ENCODE measurements at regions not wholly inside any gene's neighbourhood (a gene's known extent, or its start where the extent isn't known, plus 50 kb on each side); places are given as distances from the start of the nearest gene placed in this dataset.

DNA sequence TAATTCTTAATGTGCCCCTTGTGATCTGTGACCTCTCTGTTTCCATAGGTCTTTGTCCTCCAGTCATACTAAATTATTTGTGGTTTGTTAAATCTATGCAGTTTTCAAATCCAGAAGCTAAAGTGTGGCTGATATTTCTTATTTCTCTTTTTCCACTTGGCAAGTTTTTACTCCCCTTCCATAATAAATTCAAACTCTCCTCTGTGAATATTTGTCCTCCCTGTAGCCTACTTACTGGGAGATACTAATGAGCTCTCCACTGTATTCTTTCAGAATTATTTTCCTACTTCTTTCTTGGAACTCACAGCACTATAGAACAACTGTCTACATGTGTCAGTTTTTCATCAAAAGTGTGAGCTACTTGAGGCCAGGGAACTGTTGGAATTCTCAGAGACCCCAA, 430.8 kb upstream of the PTBP2 start:
- Histone ChIP-seq H3K4me3 (no peak overlapping the region), H3K36me3 (ENCODE audit: low read depth) (no peaks in the 10 kb centered on the region), H3K9me3 (peaks cover 21% of the 10 kb centered on the region), H3K4me1 (ENCODE audit: low read depth) (no peaks in the 10 kb centered on the region)
- ATAC-seq (no peak), DNase-seq (no peak)
- intact Hi-C loops (cut with DNase I, micrococcal nuclease) = no loop called here
- TF ChIP-seq, protein P1, sequence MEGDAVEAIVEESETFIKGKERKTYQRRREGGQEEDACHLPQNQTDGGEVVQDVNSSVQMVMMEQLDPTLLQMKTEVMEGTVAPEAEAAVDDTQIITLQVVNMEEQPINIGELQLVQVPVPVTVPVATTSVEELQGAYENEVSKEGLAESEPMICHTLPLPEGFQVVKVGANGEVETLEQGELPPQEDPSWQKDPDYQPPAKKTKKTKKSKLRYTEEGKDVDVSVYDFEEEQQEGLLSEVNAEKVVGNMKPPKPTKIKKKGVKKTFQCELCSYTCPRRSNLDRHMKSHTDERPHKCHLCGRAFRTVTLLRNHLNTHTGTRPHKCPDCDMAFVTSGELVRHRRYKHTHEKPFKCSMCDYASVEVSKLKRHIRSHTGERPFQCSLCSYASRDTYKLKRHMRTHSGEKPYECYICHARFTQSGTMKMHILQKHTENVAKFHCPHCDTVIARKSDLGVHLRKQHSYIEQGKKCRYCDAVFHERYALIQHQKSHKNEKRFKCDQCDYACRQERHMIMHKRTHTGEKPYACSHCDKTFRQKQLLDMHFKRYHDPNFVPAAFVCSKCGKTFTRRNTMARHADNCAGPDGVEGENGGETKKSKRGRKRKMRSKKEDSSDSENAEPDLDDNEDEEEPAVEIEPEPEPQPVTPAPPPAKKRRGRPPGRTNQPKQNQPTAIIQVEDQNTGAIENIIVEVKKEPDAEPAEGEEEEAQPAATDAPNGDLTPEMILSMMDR (IDR thresholded peaks at IDR 0.05) = no peak

- no peaks in the 10 kb centered on the region for H3K4me1 ChIP-seq (ENCODE audit: low read depth)
- ATAC-seq (no peak), DNase-seq (no peak)
- H3K36me3 ChIP-seq (ENCODE audit: low read depth) = no peaks in the 10 kb centered on the region
- H3K4me3 ChIP-seq = no peak overlapping the region
- peaks cover 17% of the 10 kb centered on the region for H3K9me3 ChIP-seq
- TF ChIP-seq, protein P1 (IDR thresholded peaks at IDR 0.05) = no peak
- intact Hi-C loops (cut with DNase I, micrococcal nuclease) = no loop called here
These were observed 430.1 kb upstream of the PTBP2 start for GRCh38 chr1:96291468-96291867.

GRCh38 chr1:96292141-96292540, 429.4 kb upstream of the PTBP2 start:
- intact Hi-C loops (cut with DNase I, micrococcal nuclease) = no loop called here
- Histone ChIP-seq H3K4me3 (no peak overlapping the region), H3K4me1 (ENCODE audit: low read depth) (no peaks in the 10 kb centered on the region), H3K9me3 (peaks cover 10% of the 10 kb centered on the region), H3K36me3 (ENCODE audit: low read depth) (no peaks in the 10 kb centered on the region)
- no peak for DNase-seq
- ATAC-seq = no peak
- TF ChIP-seq, protein P1 (IDR thresholded peaks at IDR 0.05) = no peak

- Histone ChIP-seq H3K36me3 (ENCODE audit: low read depth) (no peaks in the 10 kb centered on the region), H3K4me1 (ENCODE audit: low read depth) (no peaks in the 10 kb centered on the region), H3K4me3 (no peak overlapping the region), H3K9me3 (no peaks in the 10 kb centered on the region)
- intact Hi-C loops (cut with DNase I, micrococcal nuclease) = no loop called here
- no peak for ATAC-seq
- no peak for DNase-seq
- TF ChIP-seq, protein P1 (IDR thresholded peaks at IDR 0.05) = no peak
These were observed 424.6 kb upstream of the PTBP2 start for GRCh38 chr1:96296991-96297390.

GRCh38 chr1:96306809-96307560, 414.6 kb upstream of the PTBP2 start:
- Histone ChIP-seq H3K4me3 (no peak overlapping the region), H3K36me3 (ENCODE audit: low read depth) (no peaks in the 10 kb centered on the region), H3K9me3 (no peaks in the 10 kb centered on the region), H3K4me1 (ENCODE audit: low read depth) (no peaks in the 10 kb centered on the region)
- TF ChIP-seq, protein P1 (IDR thresholded peaks at IDR 0.05) = no peak
- intact Hi-C loops (cut with DNase I, micrococcal nuclease) = no loop called here
- DNase-seq (no peak), ATAC-seq (no peak)

Data from mucosa of descending colon (tissue), 3 donors.